Fibroblast of villous mesenchyme (primary cell): ENCODE measurements at regions not wholly inside any gene's neighbourhood (a gene's known extent, or its start where the extent isn't known, plus 50 kb on each side); places are given as distances from the start of the nearest gene placed in this dataset.

Experiments used
- DNase-seq: peaks from one replicate; pipeline ENCODE4 v3.0.0-alpha.2; 2010; ENCODE audit warnings: low read depth
- H3K4me3 ChIP-seq: 2 replicates; pipeline ENCODE4 v1.5.1; 2011; ENCODE audit warnings: low read depth, mild to moderate bottlenecking, low read length
- CTCF ChIP-seq: IDR thresholded peaks from 2 replicates; pipeline ENCODE4 v1.5.1; 2012; ENCODE audit warnings: low read depth, mild to moderate bottlenecking, low read length; ENCODE audit not compliant: insufficient read depth

GRCh38 chr6:17035257-17036064, 66.4 kb upstream of the STMND1 start:
- no peak for TF ChIP-seq CTCF
- DNase-seq, result no peak
- no peak overlapping the region for H3K4me3 ChIP-seq

- TF ChIP-seq CTCF, result no peak
- H3K4me3 ChIP-seq, result no peak overlapping the region
- no peak for DNase-seq
These were observed 68.1 kb upstream of the STMND1 start for GRCh38 chr6:17033746-17034145.

- no peak for TF ChIP-seq CTCF
- H3K4me3 ChIP-seq, result peak overlapping the region; percentile 25
- peak; percentile 92 for DNase-seq
These were observed 68.7 kb upstream of the STMND1 start for GRCh38 chr6:17032988-17033634.

GRCh38 chr6:17032590-17032987, 69.3 kb upstream of the STMND1 start:
- no peak overlapping the region for H3K4me3 ChIP-seq
- peak; percentile 14 for DNase-seq

GRCh38 chr6:17031961-17032360, 69.9 kb upstream of the STMND1 start:
- TF ChIP-seq CTCF, result no peak
- no peak for DNase-seq
- H3K4me3 ChIP-seq, result no peak overlapping the region

More at GRCh38 chr6:17032590-17032987, 69.3 kb upstream of the STMND1 start:
- no peak for TF ChIP-seq CTCF

- TF ChIP-seq CTCF, result no peak
These were observed 74.4 kb upstream of the STMND1 start for GRCh38 chr6:17027441-17027840.

GRCh38 chr6:17022604-17023003, 79.2 kb upstream of the STMND1 start:
- no peak for TF ChIP-seq CTCF
- no peak overlapping the region for H3K4me3 ChIP-seq
- DNase-seq, result no peak

More at GRCh38 chr6:17027441-17027840, 74.4 kb upstream of the STMND1 start:
- DNase-seq, result no peak
- no peak overlapping the region for H3K4me3 ChIP-seq
